Activated CD4-positive, alpha-beta T cell treated with anti-CD3 and anti-CD28 coated beads for 1 hour (primary cell): ENCODE measurements at regions not wholly inside any gene's neighbourhood (a gene's known extent, or its start where the extent isn't known, plus 50 kb on each side); places are given as distances from the start of the nearest gene placed in this dataset.
"Not testable (repeated sequence)": the region's sequence is repeated elsewhere in the genome, so short reads cannot be mapped to it uniquely, and the experiment has no call there.

Experiments
- DNase-seq: peaks from one replicate; pipeline ENCODE4 v3.0.0-alpha.2; 2020

- no peak for DNase-seq
Observed at GRCh38 chr11:128018692-128019091, 568.7 kb downstream of the ETS1 start.

GRCh38 chr11:128005562-128005961 lies 581.8 kb downstream of the ETS1 start:
- DNase-seq, result no peak

- DNase-seq, result no peak
Observed at GRCh38 chr11:127998421-127998820, 588.9 kb downstream of the ETS1 start.

GRCh38 chr11:127997594-127997993 lies 589.8 kb downstream of the ETS1 start:
- DNase-seq, result no peak

GRCh38 chr11:127996825-127997224 lies 590.5 kb downstream of the ETS1 start:
- DNase-seq, result no peak

- no peak for DNase-seq
Observed at GRCh38 chr11:127995921-127996320, 591.4 kb downstream of the ETS1 start.

- DNase-seq, result no peak
Observed at GRCh38 chr11:127994736-127995135, 592.6 kb downstream of the ETS1 start.

- no peak for DNase-seq
Observed at GRCh38 chr11:127993788-127994187, 593.6 kb downstream of the ETS1 start.

GRCh38 chr11:127993281-127993680 lies 594.1 kb downstream of the ETS1 start:
- DNase-seq, result no peak

GRCh38 chr11:127986073-127986472 lies 601.3 kb downstream of the ETS1 start:
- DNase-seq, result no peak

GRCh38 chr11:127972816-127973215 lies 614.5 kb downstream of the ETS1 start:
- DNase-seq, result no peak

- DNase-seq, result no peak
Observed at GRCh38 chr11:127971448-127971847, 615.9 kb downstream of the ETS1 start.

- no peak for DNase-seq
Observed at GRCh38 chr11:127966821-127967220, 620.5 kb downstream of the ETS1 start.

- DNase-seq, result no peak
Observed at GRCh38 chr11:127965939-127966668, 621.3 kb downstream of the ETS1 start.

GRCh38 chr11:127962416-127962815 lies 624.9 kb downstream of the ETS1 start:
- DNase-seq, result no peak

GRCh38 chr11:127950162-127950561 lies 637.2 kb downstream of the ETS1 start:
- DNase-seq, result no peak

GRCh38 chr11:127943763-127944162 lies 643.6 kb downstream of the ETS1 start:
- no peak for DNase-seq

- DNase-seq, result no peak
Observed at GRCh38 chr11:127943152-127943551, 644.2 kb downstream of the ETS1 start.

- not testable (repeated sequence) for DNase-seq
Observed at GRCh38 chr11:127941554-127941953, 645.8 kb downstream of the ETS1 start.

GRCh38 chr11:127939000-127939399 lies 648.4 kb downstream of the ETS1 start:
- DNase-seq, result no peak

GRCh38 chr11:127935081-127935480 lies 652.3 kb downstream of the ETS1 start:
- DNase-seq, result no peak

GRCh38 chr11:127933961-127934360 lies 653.4 kb downstream of the ETS1 start:
- not testable (repeated sequence) for DNase-seq

- DNase-seq, result no peak
Observed at GRCh38 chr11:127931803-127932202, 655.6 kb downstream of the ETS1 start.

- DNase-seq, result no peak
Observed at GRCh38 chr11:127926721-127927120, 660.6 kb downstream of the ETS1 start.

- no peak for DNase-seq
Observed at GRCh38 chr11:127925475-127925874, 661.9 kb downstream of the ETS1 start.
